Esophagus squamous epithelium (tissue), 4 donors: ENCODE measurements at regions not wholly inside any gene's neighbourhood (a gene's known extent, or its start where the extent isn't known, plus 50 kb on each side); places are given as distances from the start of the nearest gene placed in this dataset.

Source experiments
- POLR2A ChIP-seq, 4 donors: fragments of 450-650 bp; IDR thresholded peaks; one replicate each; pipeline ENCODE4 v1.6.1; 2017; ENCODE audit warnings: antibody characterized with exemption in 4 of 4, mild to moderate bottlenecking in 4 of 4, moderate library complexity in 3 of 4
- TF ChIP-seq, protein P1 (sequence below), 6 experiments: fragments of 450-650 bp in 4 of 6; fragments of 200-600 bp in 2 of 6; sonication (generic) in 2 of 6; IDR thresholded peaks; one replicate each; pipeline ENCODE4 v1.5.1; 2016 to 2019; ENCODE audit warnings: antibody characterized with exemption in 6 of 6, mild to moderate bottlenecking in 4 of 6, moderate library complexity in 4 of 6

DNA sequence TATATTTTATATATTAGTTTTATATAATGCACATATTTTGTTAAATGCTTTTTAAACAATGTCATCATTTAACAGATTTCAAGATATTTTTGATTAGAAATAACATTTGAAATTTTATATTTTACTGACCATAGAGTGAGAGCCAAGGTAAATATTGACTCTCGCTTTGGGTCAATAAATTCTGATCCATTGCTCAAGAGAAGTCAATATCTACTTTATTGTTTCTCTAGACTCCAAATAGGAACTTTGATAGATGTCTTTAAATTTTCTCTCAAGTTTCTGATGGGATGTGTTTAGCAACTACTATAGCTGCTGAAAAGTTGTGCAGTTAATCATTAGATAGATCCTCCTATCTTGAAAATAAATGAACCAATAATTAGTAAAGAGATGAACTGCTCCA, 61.4 kb upstream of the ATXN7L3B start:
- TF ChIP-seq, protein P1, sequence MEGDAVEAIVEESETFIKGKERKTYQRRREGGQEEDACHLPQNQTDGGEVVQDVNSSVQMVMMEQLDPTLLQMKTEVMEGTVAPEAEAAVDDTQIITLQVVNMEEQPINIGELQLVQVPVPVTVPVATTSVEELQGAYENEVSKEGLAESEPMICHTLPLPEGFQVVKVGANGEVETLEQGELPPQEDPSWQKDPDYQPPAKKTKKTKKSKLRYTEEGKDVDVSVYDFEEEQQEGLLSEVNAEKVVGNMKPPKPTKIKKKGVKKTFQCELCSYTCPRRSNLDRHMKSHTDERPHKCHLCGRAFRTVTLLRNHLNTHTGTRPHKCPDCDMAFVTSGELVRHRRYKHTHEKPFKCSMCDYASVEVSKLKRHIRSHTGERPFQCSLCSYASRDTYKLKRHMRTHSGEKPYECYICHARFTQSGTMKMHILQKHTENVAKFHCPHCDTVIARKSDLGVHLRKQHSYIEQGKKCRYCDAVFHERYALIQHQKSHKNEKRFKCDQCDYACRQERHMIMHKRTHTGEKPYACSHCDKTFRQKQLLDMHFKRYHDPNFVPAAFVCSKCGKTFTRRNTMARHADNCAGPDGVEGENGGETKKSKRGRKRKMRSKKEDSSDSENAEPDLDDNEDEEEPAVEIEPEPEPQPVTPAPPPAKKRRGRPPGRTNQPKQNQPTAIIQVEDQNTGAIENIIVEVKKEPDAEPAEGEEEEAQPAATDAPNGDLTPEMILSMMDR (IDR thresholded peaks at IDR 0.05): no peak
- TF ChIP-seq POLR2A (IDR thresholded peaks at IDR 0.05): no peak
